ENCODE measurements at regions not wholly inside any gene's neighbourhood (a gene's known extent, or its start where the extent isn't known, plus 50 kb on each side); places are given as distances from the start of the nearest gene placed in this dataset.
A peak's percentile ranks its signal among the peaks of the same experiment; 100 is the strongest.

DNA sequence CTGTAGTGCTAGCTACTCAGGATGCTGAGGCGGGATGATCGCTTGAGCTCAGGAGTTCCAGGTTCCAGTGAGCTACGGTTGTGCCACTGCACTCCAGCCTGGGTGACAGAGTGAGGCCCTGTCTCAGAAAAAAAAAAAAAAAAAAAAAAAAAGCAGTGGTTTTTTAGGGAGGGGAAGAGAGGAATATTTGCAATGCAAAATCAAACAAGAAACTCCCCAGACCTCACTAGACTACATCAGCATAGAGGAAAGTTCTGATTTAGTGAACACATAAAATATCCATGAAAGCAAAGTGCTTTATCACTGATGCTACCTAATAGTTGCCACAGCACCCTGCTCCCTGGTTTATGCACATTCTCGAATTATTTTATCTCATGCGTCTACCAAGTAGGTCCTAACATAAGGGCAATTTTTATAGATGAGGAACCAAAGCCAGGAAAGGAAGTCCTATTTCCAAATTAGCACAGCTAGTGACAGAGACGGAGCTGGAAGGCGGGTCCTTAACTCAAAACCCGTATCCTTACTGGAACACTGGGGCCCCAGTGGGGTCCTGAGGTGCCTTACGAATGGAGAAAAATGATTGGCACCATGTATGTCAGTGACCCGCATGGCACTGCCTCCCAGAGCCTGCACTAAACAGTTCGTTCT, 50.7 kb upstream of the GPR157 start:
- DNase-seq (ENCODE audit: low read depth) = no peak

DNA sequence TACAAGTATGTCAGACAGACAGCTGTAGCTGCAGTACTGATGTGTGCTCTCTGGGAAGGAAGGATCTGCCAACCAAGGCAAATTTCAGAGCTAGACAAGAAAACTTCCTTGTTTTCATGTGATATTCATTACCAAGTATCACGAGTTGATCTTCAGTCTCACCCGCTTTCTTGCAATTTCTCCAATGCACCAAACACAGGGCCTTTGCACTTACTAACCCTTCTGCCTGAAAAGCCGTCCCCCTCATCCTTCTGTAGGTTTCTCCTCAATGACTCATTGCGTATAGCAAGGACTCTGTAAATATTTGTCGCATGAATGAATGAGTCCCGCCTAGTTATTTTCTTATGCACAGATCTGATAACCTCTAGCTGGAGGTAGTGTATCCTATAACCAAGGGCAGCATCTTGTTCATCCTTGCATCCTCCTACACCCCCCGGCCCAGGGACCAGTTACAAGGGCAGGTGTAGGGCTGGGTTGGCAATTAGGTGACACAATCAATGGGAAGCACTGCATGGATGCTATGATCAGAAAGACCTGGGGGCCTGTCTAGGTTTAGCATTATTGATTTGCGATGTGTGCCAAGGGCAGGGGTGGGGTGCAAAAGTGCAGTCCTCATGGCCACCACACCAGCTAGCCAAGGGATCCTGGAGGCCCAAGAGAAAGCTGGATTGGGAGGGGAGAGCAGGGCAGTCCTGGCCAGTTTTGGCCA, 51.4 kb upstream of the GPR157 start:
- no peak for DNase-seq (ENCODE audit: low read depth)

- peak; percentile 50 for DNase-seq (ENCODE audit: low read depth)
Observed at GRCh38 chr1:9181176-9181906, 52.4 kb upstream of the GPR157 start.

GRCh38 chr1:9181990-9182783, 52.4 kb upstream of the H6PD start:
- DNase-seq (ENCODE audit: low read depth) = no peak

DNA sequence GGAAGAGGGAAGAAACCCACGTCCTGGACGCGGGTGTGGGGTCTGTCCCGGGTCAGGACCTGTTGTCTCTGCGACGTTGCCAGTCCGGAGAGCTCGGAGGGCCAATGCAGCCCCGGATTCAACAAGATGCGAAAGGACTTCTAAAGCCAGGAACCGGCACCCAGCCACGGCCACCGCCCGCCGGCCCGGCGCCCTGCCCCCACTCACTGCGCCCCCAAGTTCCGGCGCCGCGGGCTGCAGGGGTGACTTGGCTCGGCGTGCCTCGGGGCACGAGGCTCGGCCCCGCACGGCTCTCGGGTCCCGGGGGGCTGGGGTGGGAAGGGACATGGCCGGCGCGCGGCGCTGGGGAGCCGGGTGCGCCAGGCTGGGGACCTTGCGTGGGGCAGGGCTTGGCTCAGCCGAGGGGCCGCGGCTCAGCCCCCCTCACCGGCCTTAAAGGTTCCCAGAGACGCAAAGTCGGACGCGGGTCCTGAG, 51.8 kb upstream of the H6PD start:
- no peak for DNase-seq (ENCODE audit: low read depth)

GRCh38 chr1:9183441-9183840, 51.1 kb upstream of the H6PD start:
- DNase-seq (ENCODE audit: low read depth) = no peak

GRCh38 chr1:9183898-9184297, 50.7 kb upstream of the H6PD start:
- DNase-seq (ENCODE audit: low read depth) = no peak

GRCh38 chr1:9184749-9185148, 49.8 kb upstream of the H6PD start:
- no peak for DNase-seq (ENCODE audit: low read depth)
